ENCODE measurements at regions not wholly inside any gene's neighbourhood (a gene's known extent, or its start where the extent isn't known, plus 50 kb on each side); places are given as distances from the start of the nearest gene placed in this dataset.

DNA sequence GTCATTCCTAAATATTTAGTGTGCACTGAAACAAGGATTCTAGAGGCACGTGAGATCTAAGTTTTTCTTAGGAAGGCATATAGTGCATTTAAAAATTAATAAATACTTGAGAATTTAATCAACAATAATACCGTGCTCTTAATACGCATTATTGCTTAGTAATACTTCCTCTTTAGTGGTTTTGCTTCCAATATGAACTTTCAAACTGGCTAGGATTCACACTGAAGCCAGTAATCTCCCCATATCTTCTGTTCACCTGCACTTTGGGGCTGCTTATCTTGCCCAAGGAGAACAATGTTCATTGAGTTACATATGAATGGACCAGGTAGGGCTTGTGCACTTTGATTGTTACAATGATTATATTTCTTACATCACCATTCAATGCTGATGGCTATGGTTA, 180.5 kb upstream of the RIOK2 start:
- H3K9ac ChIP-seq (ENCODE audit: insufficient read depth, low read length, poor library complexity, severe bottlenecking) = no peak overlapping the region
- peaks cover 0 to 3% (median 2%) of the 10 kb centered on the region in 3 donors for H3K27me3 Mint-ChIP-seq (ENCODE audit: low read depth in 3 of 3)
- no peak overlapping the region for H3K4me2 ChIP-seq (replicated peaks; ENCODE audit: extremely low read depth, low read length, poor library complexity, severe bottlenecking)
- peaks cover 6 to 7% of the 10 kb centered on the region in 2 donors for H3K9me3 ChIP-seq (replicated peaks in 1 of 2; ENCODE audit: control insufficient read depth in 1 of 2, insufficient read depth in 1 of 2, low read length in 2 of 2)
- H3K4me3 Mint-ChIP-seq = no peak overlapping the region
- no peaks in the 10 kb centered on the region for H3K36me3 Mint-ChIP-seq
- no peak overlapping the region for H3K4me3 ChIP-seq (replicated peaks in 1 of 3; ENCODE audit: low read depth in 2 of 3, low read length in 3 of 3)
- H3K79me2 ChIP-seq (ENCODE audit: insufficient read depth, low read length) = no peaks in the 10 kb centered on the region
- H3K27me3 ChIP-seq (ENCODE audit: control insufficient read depth in 2 of 2, insufficient read depth in 2 of 2, low read length in 2 of 2) = no peaks in the 10 kb centered on the region
- no peak overlapping the region for H3K27ac Mint-ChIP-seq
- WGBS (ENCODE audit: insufficient coverage) = no CpG with 5 or more reads among the region's 3 CpGs
- intact Hi-C loops (cut with micrococcal nuclease) = no loop called here
- no peaks in the 10 kb centered on the region for H4K20me1 ChIP-seq (ENCODE audit: insufficient read depth, low read length)
- TF ChIP-seq, protein P1, sequence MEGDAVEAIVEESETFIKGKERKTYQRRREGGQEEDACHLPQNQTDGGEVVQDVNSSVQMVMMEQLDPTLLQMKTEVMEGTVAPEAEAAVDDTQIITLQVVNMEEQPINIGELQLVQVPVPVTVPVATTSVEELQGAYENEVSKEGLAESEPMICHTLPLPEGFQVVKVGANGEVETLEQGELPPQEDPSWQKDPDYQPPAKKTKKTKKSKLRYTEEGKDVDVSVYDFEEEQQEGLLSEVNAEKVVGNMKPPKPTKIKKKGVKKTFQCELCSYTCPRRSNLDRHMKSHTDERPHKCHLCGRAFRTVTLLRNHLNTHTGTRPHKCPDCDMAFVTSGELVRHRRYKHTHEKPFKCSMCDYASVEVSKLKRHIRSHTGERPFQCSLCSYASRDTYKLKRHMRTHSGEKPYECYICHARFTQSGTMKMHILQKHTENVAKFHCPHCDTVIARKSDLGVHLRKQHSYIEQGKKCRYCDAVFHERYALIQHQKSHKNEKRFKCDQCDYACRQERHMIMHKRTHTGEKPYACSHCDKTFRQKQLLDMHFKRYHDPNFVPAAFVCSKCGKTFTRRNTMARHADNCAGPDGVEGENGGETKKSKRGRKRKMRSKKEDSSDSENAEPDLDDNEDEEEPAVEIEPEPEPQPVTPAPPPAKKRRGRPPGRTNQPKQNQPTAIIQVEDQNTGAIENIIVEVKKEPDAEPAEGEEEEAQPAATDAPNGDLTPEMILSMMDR (IDR thresholded peaks at IDR 0.05) = no peak
- H3K4me1 ChIP-seq (ENCODE audit: control insufficient read depth in 1 of 2, insufficient read depth in 2 of 2, low read length in 2 of 2) = no peaks in the 10 kb centered on the region
- H2AFZ ChIP-seq (ENCODE audit: insufficient read depth, low read depth, low read length, poor library complexity, severe bottlenecking) = no peak overlapping the region
- H3K9me3 Mint-ChIP-seq = peaks cover 0 to 20% (median 6%) of the 10 kb centered on the region in 7 donors
- no peaks in the 10 kb centered on the region for H3K36me3 ChIP-seq (replicated peaks in 1 of 2; ENCODE audit: control insufficient read depth in 1 of 2, insufficient read depth in 2 of 2, low read length in 2 of 2)
- no peaks in the 10 kb centered on the region for H3K4me1 Mint-ChIP-seq
- no peak for DNase-seq
- no peak overlapping the region for H3K27ac ChIP-seq (ENCODE audit: low read depth in 1 of 2, low read length in 2 of 2)

DNA sequence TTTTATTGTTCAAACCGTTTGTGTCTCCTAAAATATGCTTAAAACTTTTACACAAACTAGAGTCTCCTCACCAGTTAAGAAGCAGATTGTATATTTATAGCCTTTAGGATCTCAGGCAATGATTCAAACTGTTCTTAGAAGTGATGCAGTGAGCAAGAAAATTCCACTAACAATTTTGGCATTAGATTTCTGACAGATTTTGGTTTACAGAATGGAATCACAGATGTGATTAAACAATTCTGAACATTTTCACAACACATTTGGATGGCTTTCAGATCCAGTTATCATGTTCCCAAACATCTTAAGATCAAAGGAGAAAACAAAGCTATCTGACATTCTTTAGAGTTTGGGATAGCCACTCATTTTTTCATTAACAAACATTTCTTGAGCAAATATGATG, 181.7 kb upstream of the RIOK2 start:
- no peak overlapping the region for H3K4me2 ChIP-seq (replicated peaks; ENCODE audit: extremely low read depth, low read length, poor library complexity, severe bottlenecking)
- no CpG with 5 or more reads among the region's 1 CpG for WGBS (ENCODE audit: insufficient coverage)
- DNase-seq = no peak
- H3K9ac ChIP-seq (ENCODE audit: insufficient read depth, low read length, poor library complexity, severe bottlenecking) = no peak overlapping the region
- no peaks in the 10 kb centered on the region for H3K27me3 ChIP-seq (ENCODE audit: control insufficient read depth in 2 of 2, insufficient read depth in 2 of 2, low read length in 2 of 2)
- H3K79me2 ChIP-seq (ENCODE audit: insufficient read depth, low read length) = no peaks in the 10 kb centered on the region
- H3K27ac ChIP-seq (ENCODE audit: low read depth in 1 of 2, low read length in 2 of 2) = no peak overlapping the region
- Mint-ChIP-seq H3K9me3 (peaks cover 0 to 18% (median 9%) of the 10 kb centered on the region in 7 donors), H3K4me3 (no peak overlapping the region), H3K27ac (no peak overlapping the region), H3K4me1 (no peaks in the 10 kb centered on the region), H3K27me3 (ENCODE audit: low read depth in 3 of 3) (peaks cover 0 to 3% (median 2%) of the 10 kb centered on the region in 3 donors), H3K36me3 (no peaks in the 10 kb centered on the region)
- no peaks in the 10 kb centered on the region for H3K4me1 ChIP-seq (ENCODE audit: control insufficient read depth in 1 of 2, insufficient read depth in 2 of 2, low read length in 2 of 2)
- no peak overlapping the region for H2AFZ ChIP-seq (ENCODE audit: insufficient read depth, low read depth, low read length, poor library complexity, severe bottlenecking)
- H3K4me3 ChIP-seq (replicated peaks in 1 of 3; ENCODE audit: low read depth in 2 of 3, low read length in 3 of 3) = no peak overlapping the region
- no peaks in the 10 kb centered on the region for H3K36me3 ChIP-seq (replicated peaks in 1 of 2; ENCODE audit: control insufficient read depth in 1 of 2, insufficient read depth in 2 of 2, low read length in 2 of 2)
- peaks cover 9 to 10% of the 10 kb centered on the region in 2 donors for H3K9me3 ChIP-seq (replicated peaks in 1 of 2; ENCODE audit: control insufficient read depth in 1 of 2, insufficient read depth in 1 of 2, low read length in 2 of 2)
- intact Hi-C loops (cut with micrococcal nuclease) = no loop called here
- TF ChIP-seq, protein P1 (IDR thresholded peaks at IDR 0.05) = no peak
- H4K20me1 ChIP-seq (ENCODE audit: insufficient read depth, low read length) = no peaks in the 10 kb centered on the region
